ENCODE measurements at regions not wholly inside any gene's neighbourhood (a gene's known extent, or its start where the extent isn't known, plus 50 kb on each side); places are given as distances from the start of the nearest gene placed in this dataset.
"Not testable (repeated sequence)": the region's sequence is repeated elsewhere in the genome, so short reads cannot be mapped to it uniquely, and the experiment has no call there.

- TF ChIP-seq POLR2A (IDR thresholded peaks at IDR 0.05); CTCF (IDR thresholded peaks at IDR 0.05 in 4 of 5, conservative IDR thresholded peaks at IDR 0.05 in 1 of 5): not testable (repeated sequence)
Observed at GRCh38 chr3:117872594-117873248, 1161.9 kb downstream of the IGSF11 start.

Measured in gastrocnemius medialis (tissue), 4 donors.